Gastrocnemius medialis (tissue), 4 donors: ENCODE measurements at regions not wholly inside any gene's neighbourhood (a gene's known extent, or its start where the extent isn't known, plus 50 kb on each side); places are given as distances from the start of the nearest gene placed in this dataset.

Source experiments
- CTCF ChIP-seq, 5 experiments: fragments of 450-650 bp in 3 of 5; fragments of 200-600 bp in 2 of 5; sonication (generic) in 2 of 5; IDR thresholded peaks in 4 of 5; conservative IDR thresholded peaks in 1 of 5; 1 replicate in 4 of 5; 2 replicates in 1 of 5; pipeline ENCODE4 v1.5.1; 2016 to 2019; ENCODE audit warnings: antibody characterized with exemption in 5 of 5, mild to moderate bottlenecking in 3 of 5, moderate library complexity in 3 of 5
- POLR2A ChIP-seq, 2 donors: fragments of 450-650 bp; IDR thresholded peaks; one replicate each; pipeline ENCODE4 v1.6.1; 2017; ENCODE audit warnings: antibody characterized with exemption in 2 of 2, mild to moderate bottlenecking in 2 of 2, moderate library complexity in 2 of 2

GRCh38 chr11:127528297-127528696 is 527.7 kb upstream of the KIRREL3 start:
- TF ChIP-seq CTCF (IDR thresholded peaks at IDR 0.05 in 4 of 5, conservative IDR thresholded peaks at IDR 0.05 in 1 of 5) (no peak), POLR2A (IDR thresholded peaks at IDR 0.05) (no peak)
